NCI-H774 (cell line): ENCODE measurements at regions not wholly inside any gene's neighbourhood (a gene's known extent, or its start where the extent isn't known, plus 50 kb on each side); places are given as distances from the start of the nearest gene placed in this dataset.

ENCODE experiments used
- DNase-seq: peaks from one replicate; lab custom pipeline; 2025; lab: John Stamatoyannopoulos, UW

DNA sequence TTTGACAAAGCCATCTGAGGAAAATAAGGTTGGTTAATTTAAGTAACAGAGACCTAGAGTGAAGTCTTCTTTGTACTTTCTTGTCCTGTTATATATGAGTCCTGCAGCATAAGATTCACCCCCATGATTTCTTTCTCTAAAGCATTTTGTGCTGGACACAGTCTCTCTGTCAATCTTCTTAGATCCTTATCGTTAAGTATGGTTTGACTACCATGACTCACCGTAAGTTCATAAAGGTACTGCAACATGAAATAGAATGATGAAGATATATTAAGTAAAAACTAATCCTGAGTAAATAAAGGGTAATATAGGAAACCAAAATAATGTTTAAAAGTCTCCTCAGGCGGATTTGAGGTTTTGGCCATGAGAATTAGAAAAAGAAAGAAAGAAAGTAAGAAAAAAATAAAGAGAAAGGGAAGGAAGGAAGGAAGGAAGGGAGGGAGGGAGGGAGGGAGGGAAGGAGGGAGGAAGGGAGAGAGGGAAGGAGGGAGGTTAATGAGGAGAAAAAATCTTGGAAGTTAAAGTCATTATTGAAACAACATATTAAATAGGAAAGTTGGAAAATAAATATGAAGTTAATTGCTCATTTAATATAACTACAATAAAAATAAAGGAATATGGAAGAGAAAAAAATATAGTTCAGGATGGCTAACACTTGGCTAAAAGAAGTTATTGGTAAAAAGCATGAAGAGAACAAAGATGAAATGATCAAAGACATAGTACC lies 980.3 kb upstream of the CDH2 start:
- DNase-seq, result no peak

DNA sequence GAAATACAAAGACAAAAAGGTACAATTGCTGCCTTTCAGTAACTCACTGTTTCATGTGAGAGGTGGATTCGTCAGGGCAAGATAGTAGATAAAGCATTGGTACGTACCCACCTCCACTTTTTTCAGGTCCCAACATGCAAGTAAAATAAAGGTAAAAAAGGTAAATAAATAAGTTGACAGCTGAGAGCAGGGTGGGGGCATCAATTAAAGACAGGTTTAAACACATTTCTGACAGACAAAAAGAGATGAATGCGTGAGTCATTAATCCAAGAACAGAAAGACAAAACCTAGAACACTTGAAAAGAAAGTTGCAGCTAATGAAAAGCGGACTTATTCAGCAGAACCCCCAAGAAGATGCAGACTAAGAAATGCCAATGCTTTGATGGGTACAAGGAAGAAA lies 979.6 kb upstream of the CDH2 start:
- DNase-seq, result no peak

DNA sequence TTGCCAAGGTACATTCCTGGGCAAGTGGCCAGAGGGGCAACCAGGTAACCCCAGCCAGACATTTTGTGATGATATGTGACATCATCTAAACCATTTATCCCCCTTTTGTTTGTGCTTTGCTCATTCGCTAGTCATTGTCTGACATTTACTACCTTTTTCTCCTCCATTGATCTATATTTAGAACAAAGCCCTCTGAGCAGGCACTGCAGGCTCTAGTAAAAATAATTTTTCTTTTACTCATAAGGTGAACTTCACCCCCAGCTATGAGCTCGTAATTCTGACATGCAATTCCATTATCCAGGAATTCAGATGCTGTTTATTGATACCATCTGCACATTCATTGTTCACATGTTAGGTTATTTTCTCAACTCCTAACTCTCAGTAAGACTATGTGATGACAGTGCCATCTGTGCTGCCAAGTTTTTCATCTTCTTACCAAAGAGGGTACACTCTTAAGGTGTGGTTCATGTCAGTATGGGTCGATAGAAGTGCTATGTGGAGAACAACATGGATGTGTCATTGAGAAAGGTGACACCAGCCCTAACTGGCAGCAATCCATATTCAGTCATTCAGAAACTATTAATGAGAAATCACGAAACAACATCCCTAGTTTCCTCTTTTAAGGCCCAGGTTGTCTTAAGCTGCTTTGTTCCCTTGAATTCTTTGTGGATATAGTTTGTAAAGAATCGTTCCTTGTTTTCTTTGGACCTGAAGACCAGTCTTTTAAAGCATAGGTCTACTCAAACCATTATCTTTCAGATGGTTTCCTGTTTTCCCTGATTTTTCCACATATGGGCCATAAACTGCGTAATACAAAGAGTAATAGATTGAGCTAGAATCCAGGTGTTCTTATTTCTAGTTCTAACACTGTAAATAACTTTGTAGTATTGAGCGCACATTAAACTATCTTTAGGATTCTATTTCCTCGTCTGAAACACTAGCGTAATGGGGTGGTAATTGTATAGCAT lies 978.1 kb upstream of the CDH2 start:
- DNase-seq, result no peak

DNA sequence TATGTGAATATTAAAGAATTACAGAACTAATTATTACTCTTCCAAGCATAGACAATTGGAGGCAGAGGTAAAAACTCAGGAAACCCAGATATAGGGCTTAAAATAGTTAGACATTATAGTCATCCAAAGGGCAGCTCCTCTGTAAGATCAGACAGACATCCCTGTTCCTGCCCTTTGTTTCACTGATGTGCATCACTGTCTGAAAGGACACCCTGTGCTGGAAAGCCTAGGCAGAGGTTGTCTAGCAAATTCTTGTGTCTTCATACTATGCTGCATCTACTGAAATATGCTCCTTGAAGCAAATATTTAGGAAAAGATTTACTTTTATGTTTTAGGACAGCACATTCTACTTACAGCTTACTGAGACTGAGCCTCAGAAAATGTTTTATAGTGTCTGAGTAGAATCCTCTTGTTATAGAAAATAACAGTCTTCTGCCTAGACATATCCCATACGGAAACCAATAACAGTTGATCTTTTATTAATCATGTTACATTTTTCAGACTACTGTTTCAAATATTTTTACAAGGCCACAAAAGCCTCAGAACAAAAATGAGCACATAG lies 977.3 kb upstream of the CDH2 start:
- no peak for DNase-seq

DNA sequence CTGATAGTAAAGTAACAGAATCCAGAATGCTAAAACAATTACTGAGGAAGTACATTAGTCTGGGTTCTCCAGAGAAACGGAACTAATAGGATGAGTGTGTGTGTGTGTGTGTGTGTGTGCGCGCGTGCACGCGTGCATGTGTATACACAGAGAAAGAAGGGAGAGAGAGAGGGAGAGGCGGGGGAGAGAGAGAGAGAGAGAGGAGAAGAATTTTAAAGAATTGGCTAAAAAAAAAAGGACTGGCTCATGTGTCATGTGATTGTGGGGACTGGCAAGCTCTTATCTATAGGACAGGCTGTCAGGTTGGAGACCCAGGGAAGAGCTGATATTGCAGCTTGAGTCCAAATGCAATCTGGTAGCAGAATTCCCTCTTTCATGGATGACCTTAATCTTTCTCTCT lies 976.2 kb upstream of the CDH2 start:
- DNase-seq, result no peak

DNA sequence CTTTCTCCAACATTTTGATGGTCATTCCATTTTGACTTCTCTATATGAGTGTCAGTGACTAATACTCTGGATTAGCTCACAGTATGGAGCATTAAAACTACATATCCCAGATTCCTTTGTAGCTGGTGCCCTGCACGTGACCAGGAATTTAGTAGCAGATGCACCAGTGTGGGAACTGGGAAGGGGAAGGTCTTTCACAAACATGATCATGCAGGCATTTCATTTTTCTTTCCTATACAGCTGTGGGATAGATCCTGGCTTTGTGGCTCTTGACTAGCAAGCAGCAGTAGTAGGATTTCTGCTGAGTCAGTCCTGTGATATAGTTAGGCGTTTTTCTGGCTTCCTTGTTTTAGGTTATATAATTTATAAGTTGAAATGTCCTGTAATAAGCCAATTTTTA lies 971.0 kb upstream of the CDH2 start:
- no peak for DNase-seq

DNA sequence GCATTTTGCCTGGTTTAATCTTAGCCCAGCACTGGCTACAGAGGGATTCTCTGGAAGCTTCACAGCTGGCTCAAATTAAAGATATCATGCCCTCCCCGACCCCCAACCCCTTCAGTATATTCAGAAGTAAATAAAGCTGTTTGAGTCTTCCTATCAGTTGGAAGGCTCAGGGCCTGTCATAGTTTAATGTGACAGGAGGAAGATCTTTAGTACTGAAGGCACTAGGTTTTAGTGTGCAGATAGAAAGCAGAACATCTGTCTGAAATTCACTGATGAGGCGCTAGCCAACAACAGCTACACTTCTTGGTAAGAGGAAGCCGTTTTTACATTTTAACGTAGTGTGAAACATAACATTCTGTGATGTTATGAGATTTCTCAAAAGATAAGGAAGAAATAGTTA lies 969.1 kb upstream of the CDH2 start:
- no peak for DNase-seq

DNA sequence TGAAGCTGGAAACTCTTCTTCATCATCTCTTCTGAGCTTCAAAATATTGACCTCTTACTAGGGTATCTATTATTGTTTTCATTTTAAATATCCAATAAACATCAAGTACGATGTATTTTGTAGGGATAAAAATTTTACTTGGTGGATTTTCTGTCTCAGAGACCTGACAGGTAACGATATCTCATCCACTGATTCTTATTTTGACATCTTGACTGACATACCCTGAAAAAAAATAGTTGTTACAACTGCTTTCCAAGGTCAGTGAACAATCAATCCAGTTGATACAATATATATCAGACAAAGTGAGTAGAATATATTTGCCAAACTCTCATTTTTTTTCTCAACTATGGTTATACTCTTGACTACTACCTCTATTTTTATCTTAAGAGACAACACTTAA lies 963.7 kb upstream of the CDH2 start:
- no peak for DNase-seq

DNA sequence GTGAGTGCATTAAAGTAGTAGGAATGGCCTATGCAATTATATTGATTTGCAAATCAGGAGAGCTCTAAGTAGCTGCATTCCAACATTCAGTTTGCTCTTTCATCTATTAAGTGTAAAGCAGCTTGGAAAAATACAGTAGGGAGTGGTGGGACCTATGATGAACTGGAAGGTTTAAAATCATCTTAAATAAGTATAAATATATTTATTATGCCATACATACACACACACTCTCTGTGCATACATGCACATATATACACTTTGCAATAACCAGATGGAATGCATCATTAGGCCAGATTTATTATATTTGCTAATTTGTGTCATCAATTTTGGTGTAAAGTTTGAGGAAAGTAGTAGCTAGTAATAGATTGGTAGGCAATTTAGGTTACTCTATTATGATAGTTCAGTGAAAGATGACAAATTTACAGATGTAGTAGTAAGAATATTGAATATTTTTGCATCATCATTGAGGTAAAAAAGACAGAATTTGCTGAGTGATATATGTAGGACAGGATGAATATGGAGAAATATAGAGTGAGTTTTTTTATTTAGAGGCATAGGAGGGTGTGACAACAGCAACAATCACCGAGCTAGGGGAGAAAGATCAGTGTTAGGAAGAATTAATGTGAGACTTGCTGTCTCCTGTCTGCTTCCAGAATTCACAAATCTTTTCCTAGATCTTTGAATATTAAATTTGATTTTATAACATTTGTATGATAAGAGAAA lies 961.0 kb upstream of the CDH2 start:
- no peak for DNase-seq

DNA sequence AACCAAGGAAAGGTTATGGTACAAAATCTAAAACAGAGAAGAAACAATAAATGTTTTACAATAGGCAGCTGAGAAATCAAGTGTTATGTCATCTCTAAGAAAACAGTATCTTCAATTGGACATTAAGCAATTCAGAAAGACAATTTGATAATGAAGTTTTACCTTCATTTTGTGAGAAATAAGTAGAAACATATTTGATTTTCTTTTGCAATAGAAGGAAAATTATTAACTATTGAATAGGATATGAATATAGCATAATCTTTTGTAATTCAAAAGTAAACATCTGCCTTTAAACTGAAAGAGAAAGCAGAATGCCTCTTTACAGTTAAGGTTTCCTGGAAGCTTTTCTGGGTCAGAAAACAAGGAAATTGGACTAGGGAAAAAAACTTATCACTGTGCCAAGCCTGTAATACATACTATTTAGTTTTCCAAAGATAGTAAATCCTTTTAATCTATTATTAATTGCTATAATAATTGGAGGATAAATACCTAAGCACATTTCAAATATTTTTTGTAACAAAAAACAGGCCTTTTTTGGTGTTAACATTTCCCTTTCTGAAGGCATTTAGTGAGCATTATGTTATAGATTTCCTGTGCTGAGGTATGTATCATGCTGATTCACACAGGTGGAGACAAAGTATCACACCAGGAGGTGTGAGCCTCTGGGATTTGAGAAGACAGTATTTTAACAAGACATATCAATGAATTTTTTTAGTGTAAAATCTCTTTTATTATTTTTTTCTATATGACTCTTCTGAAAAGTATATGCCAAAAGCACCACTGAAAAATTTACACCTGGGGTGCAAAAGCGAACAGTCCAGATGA lies 947.0 kb upstream of the CDH2 start:
- DNase-seq, result no peak

DNA sequence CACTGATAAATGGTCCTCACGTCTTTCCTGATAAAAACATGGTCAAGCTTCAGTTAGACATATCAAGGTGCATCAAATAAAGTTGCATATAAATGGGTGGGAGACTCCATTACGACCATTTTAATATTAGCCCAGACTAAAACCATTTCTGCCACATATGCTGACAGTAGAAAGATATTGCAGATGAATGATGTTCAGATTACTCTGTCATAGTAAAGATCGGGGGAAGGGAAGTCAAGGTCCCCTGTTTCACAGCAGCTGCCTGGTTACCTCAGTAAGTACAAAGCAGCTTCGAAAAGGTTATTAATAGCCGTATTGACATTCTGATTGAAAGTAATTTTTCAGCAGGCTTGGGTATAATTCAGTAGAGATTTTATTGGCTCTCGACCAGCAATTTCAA lies 927.7 kb upstream of the CDH2 start:
- DNase-seq, result no peak

DNA sequence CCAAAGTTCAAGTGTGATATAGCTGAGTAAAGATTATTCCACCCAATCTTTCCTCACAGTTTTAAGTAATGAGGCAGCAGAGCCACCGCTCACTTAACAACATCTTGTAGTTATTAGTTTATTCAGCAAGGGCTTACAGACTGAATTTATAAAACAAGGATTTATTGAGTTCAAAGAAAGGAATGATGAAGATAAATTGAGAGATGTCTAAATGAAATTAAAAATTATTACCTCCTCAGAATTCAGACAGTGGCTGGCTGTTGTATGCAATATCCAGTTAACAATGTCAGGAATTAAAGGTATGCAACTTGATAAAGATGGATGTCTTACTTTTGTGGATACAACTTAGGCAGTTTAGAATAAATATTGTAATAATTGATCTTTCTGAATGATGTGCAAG lies 927.3 kb upstream of the CDH2 start:
- DNase-seq, result no peak

DNA sequence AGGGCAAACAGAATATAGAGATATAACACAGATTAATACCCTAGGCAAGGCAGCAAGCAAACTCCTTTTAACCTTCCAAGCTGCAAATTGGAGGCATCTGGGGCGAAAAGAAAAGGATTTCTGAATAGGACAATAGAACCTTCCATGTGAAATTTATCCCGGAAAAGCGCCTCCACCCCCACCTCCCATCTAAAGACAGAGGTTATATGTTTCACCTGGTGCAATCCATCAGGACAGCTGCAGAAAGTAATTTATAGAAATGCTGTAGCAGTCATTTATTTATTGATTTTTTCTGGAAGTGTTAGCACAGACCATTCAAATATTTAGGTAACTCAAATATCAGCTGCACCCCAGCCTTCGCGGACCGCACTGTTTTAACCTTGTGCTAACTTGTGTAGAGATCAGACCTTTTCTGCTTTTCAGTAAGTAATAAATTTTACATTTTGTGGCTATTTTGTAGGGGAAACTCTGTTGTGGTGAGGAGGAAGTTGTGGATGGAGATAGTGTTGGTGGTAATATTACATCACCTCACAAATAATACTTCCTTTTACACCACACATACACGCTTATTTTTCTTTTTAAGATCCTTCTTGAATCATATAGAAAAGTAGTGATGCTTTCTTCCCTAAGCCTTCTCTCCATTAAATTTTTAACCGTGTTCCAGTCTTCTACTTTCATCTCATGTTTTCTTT lies 919.3 kb upstream of the CDH2 start:
- peak; percentile 35 for DNase-seq

DNA sequence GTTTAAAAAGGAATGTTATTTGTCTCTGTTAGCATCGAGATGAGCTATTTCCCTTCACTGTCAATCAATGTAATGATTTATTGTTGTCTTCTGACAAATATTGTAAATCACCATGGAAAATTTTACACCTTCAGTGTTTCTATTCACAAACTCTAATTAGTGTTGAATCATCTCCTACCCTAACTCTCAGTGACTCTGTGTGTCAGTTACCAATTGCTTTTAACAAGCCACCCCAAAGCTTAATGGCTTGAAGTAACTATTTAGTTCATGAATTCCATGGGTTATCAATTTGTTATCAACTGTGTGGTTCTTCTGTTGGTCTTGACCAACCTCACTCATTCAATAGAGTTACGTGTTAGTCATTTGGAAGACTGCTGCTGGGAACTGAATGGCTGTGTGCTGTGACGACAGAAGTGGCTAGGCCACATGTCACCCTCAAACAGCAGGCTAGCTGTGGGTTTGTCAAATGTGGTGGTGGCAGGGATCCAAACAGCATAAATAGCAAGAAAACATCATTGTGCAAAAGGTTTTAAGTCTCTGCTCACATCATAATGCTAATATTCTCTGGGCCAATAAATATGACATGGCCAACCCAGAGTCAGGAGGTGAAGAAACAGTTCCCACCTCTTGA lies 910.8 kb upstream of the CDH2 start:
- DNase-seq, result no peak

DNA sequence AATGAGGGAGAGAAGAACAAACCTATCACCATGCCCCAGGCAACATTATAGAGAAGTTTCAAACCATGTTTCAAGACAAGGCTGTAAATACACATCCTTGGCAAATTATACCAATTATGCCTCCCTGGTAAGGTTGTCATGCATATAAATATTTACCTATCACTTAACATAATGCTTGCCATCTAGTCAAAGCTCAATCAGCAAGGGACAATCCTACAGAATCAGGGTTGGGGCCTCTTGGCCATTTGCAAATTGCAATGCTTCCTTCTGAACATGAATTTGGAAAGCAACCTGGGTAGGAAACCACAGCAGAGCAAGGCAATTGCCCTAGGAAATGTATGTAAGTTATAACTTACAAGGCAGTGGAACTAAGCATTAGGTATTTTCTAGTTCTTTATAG lies 907.2 kb upstream of the CDH2 start:
- no peak for DNase-seq

DNA sequence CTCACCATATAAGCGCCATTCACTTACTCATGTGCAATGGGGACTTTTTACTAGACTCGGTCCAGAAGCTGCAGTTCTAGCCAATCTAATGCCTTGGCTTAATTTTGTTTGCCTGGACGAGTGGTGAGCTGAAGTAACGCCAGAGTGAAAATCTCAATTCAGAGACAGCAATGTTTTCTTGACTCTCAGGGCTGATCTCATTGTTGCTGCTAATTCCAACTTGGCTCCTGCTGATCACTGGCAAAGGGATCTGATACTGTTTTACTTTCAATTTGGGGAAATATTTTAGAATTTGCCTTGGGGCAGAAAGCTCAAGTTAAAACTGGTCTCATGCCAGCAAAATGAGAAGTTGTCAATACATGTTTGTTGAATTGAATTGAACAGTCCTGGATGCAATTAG lies 906.6 kb upstream of the CDH2 start:
- no peak for DNase-seq

DNA sequence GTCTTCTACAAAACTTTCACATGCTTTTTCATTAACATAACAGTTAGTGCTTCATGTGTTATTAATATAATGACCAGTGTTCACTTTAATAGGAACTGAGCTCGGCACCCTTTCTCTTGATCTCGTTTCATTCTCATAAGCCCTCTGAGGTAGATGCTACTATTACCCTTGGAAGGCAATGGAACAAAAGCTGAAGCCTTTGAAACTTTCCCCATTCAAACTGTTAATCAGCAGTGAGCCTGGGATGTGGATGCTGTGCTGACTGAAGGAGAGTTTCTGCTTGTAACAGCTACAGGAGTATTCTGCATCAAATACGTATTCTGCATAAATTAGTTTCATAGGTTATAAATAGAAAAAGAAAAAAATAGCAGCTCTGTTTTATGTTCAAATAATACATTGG lies 904.0 kb upstream of the CDH2 start:
- no peak for DNase-seq

DNA sequence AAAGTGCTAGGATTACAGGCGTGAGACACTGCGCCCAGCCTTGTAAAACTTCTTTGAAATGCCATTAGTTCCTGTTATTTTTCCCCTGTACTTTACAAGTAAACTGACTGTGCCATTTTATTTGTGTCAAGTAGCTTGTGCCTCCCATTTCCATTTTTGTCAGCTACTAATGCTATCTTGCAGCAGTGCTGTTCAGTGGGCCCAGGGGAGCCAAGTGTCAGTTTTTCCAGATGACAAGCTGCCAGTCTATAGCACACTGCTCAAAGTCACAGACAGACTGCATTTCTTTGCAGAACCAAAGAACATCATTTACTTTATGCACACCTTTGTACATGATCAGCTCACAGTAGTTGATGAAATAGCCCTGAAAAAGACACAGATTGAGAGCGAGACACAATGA lies 901.3 kb upstream of the CDH2 start:
- DNase-seq, result no peak

DNA sequence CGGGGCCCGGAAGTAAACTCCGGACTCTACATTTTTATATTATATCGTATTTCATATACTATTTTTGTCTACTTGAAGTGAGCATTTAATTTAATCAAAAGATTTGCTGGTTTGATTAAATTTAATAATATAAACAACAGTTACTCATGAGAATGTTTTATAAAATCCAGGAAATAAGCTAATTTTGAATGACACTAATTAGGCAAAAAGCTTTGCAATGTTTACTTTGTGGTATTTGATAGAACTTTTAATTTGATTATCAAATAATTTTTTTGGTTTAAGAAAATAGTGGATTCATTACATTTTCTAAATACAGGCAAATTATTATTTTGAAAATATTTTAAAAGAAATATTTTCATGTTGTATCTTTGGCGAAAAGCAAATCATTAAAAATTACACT lies 900.4 kb upstream of the CDH2 start:
- DNase-seq, result no peak

DNA sequence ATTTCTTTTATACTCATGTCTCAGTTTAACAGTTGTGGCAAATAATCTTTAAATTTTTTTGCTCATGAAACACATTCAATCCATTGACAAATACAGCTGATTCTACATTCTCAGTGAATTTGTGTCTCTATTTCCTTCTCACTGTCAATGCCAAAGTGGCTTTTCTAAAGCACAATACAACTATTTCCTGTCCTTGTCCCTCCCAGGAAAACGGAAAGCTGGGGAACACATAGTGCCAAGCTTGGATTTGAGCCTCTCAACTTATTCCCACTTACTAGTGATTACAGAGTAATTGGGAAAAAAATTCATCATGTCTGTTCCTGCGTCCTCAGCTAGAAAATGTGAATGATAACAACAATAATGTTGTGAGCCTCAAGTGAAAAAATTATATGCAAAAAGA lies 899.7 kb upstream of the CDH2 start:
- no peak for DNase-seq

DNA sequence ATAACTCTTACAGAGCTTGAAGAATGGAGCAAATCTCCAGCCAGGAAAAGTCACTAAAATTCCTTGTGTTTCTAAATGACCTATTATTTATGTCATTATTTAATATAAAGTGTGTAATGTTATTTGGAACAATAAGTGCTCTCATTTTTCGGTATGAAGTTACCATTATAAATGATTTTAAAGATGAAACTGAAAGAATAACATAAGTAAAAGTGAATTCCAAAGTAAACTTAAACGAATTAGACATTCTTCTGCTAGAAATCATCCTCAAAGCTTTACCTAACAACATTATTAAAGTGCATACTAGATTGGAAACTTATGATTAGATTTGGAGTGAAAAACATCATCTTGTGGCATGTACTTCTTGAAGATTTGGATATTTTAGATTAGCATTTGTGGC lies 897.2 kb upstream of the CDH2 start:
- no peak for DNase-seq
